Osteocyte (in vitro differentiated cells): ENCODE measurements at regions not wholly inside any gene's neighbourhood (a gene's known extent, or its start where the extent isn't known, plus 50 kb on each side); places are given as distances from the start of the nearest gene placed in this dataset.

ENCODE experiments used
- DNase-seq: peaks from one replicate; pipeline ENCODE4 v3.0.0; 2021; ENCODE audit warnings: mixed read lengths; ENCODE audit not compliant: unreplicated experiment; ENCODE audit errors: extremely low spot score
- H3K27ac Mint-ChIP-seq: one replicate; pipeline ENCODE4 v1.8.0; 2021; ENCODE audit warnings: mild to moderate bottlenecking, mixed read lengths; ENCODE audit not compliant: unreplicated experiment
- H3K27me3 Mint-ChIP-seq: one replicate; pipeline ENCODE4 v1.8.0; 2021; ENCODE audit warnings: mixed read lengths; ENCODE audit not compliant: unreplicated experiment
- H3K36me3 Mint-ChIP-seq: one replicate; pipeline ENCODE4 v1.8.0; 2021; ENCODE audit warnings: mixed read lengths; ENCODE audit not compliant: unreplicated experiment
- H3K4me1 Mint-ChIP-seq: one replicate; pipeline ENCODE4 v1.8.0; 2021; ENCODE audit warnings: mixed read lengths; ENCODE audit not compliant: unreplicated experiment
- H3K4me3 Mint-ChIP-seq: one replicate; pipeline ENCODE4 v1.8.0; 2021; ENCODE audit warnings: mild to moderate bottlenecking, moderate library complexity, mixed read lengths; ENCODE audit not compliant: unreplicated experiment
- H3K9me3 Mint-ChIP-seq: one replicate; pipeline ENCODE4 v1.8.0; 2021; ENCODE audit warnings: mixed read lengths; ENCODE audit not compliant: unreplicated experiment
- CTCF ChIP-seq: fragments of 200-600 bp; sonication (generic); IDR thresholded peaks from 2 replicates; pipeline ENCODE4 v1.5.0; 2021; ENCODE audit warnings: antibody characterized with exemption, mild to moderate bottlenecking, moderate library complexity

- Mint-ChIP-seq H3K27ac (no peak overlapping the region), H3K4me3 (no peak overlapping the region), H3K9me3 (no peaks in the 10 kb centered on the region), H3K4me1 (peaks cover 10% of the 10 kb centered on the region), H3K36me3 (no peaks in the 10 kb centered on the region), H3K27me3 (no peaks in the 10 kb centered on the region)
- DNase-seq, result no peak
- no peak for TF ChIP-seq CTCF
These were observed 1187.6 kb downstream of the BRD1 start for GRCh38 chr22:48639896-48640748.

GRCh38 chr22:48639021-48639795 lies 1188.5 kb downstream of the BRD1 start:
- no peak for DNase-seq
- Mint-ChIP-seq H3K27me3 (no peaks in the 10 kb centered on the region), H3K4me1 (peaks cover 7% of the 10 kb centered on the region), H3K27ac (no peak overlapping the region), H3K36me3 (no peaks in the 10 kb centered on the region), H3K9me3 (no peaks in the 10 kb centered on the region), H3K4me3 (no peak overlapping the region)
- TF ChIP-seq CTCF, result no peak

- H3K9me3 Mint-ChIP-seq, result no peaks in the 10 kb centered on the region
- H3K27me3 Mint-ChIP-seq, result no peaks in the 10 kb centered on the region
- no peak overlapping the region for H3K4me3 Mint-ChIP-seq
- H3K36me3 Mint-ChIP-seq, result no peaks in the 10 kb centered on the region
- no peak for DNase-seq
- peaks cover 3% of the 10 kb centered on the region for H3K4me1 Mint-ChIP-seq
- H3K27ac Mint-ChIP-seq, result no peak overlapping the region
- no peak for TF ChIP-seq CTCF
These were observed 1190.4 kb downstream of the BRD1 start for GRCh38 chr22:48637231-48637630.

- Mint-ChIP-seq H3K4me1 (peaks cover 3% of the 10 kb centered on the region), H3K9me3 (no peaks in the 10 kb centered on the region), H3K36me3 (no peaks in the 10 kb centered on the region), H3K27ac (no peak overlapping the region), H3K4me3 (no peak overlapping the region), H3K27me3 (no peaks in the 10 kb centered on the region)
- no peak for TF ChIP-seq CTCF
- no peak for DNase-seq
These were observed 1190.9 kb downstream of the BRD1 start for GRCh38 chr22:48636746-48637145.

- H3K27me3 Mint-ChIP-seq, result no peaks in the 10 kb centered on the region
- no peak overlapping the region for H3K4me3 Mint-ChIP-seq
- H3K9me3 Mint-ChIP-seq, result no peaks in the 10 kb centered on the region
- no peak for DNase-seq
- H3K27ac Mint-ChIP-seq, result no peak overlapping the region
- no peak for TF ChIP-seq CTCF
- peaks cover 3% of the 10 kb centered on the region for H3K4me1 Mint-ChIP-seq
- H3K36me3 Mint-ChIP-seq, result no peaks in the 10 kb centered on the region
These were observed 1191.9 kb downstream of the BRD1 start for GRCh38 chr22:48635816-48636215.
